ENCODE measurements at regions not wholly inside any gene's neighbourhood (a gene's known extent, or its start where the extent isn't known, plus 50 kb on each side); places are given as distances from the start of the nearest gene placed in this dataset.

DNA sequence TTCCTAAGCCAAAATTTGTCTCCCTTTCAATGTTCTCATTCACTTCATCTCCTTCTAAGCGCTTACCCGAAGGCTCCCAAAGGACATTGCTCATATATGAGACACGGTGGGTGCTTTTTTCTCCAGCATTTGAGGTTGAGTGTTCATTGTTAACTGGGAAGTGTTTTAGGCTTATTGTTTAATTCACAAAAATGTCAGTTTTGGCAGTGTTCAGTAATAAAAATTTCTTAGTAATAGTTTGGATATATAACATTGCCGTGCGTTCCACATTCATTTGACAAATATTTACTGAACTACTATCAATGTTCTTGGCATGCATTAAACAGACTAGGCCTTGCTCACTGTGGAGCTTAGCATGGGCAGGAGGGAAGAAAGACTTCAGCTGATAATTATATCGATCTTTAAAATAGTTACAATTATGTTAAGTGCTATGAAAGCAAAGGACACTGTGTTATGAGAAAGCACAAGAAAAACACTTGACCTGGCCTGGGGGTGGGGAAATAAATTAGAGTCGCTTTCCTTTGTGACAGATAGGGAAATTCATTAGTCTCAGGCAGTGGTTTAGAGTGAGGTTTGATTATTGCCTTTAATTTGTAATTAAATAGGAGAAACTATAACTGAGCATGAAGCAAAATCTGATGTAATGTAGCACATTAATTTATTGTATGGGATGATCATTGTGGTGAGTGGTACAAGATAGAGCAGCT lies 82.2 kb upstream of the DOCK10 start:
- Mint-ChIP-seq H3K4me3 (ENCODE audit: unreplicated experiment) (no peak overlapping the region), H3K36me3 (ENCODE audit: insufficient read depth, unreplicated experiment) (no peaks in the 10 kb centered on the region), H3K27ac (ENCODE audit: unreplicated experiment) (no peak overlapping the region), H3K9me3 (ENCODE audit: unreplicated experiment) (no peaks in the 10 kb centered on the region), H3K27me3 (ENCODE audit: insufficient read depth, unreplicated experiment) (peaks cover 4% of the 10 kb centered on the region), H3K4me1 (ENCODE audit: low read depth, unreplicated experiment) (no peaks in the 10 kb centered on the region)
- no peaks in the 10 kb centered on the region for H3K4me1 ChIP-seq
- ChIA-PET POLR2A (no interaction called here), CTCF (no interaction called here)
- H3K27me3 ChIP-seq (replicated peaks; ENCODE audit: control insufficient read depth, insufficient read depth, low read length), result no peaks in the 10 kb centered on the region
- intact Hi-C loops (cut with micrococcal nuclease; ENCODE audit: unreplicated experiment), result loop anchor here (5.0 kb wide), 1 partner anchor 158 kb away; no protein-coding TSS in a partner anchor
- no peak for DNase-seq
- H3K9me3 ChIP-seq, result no peaks in the 10 kb centered on the region
- no peak overlapping the region for H3K4me3 ChIP-seq (ENCODE audit: low read depth, low read length)
- no TSS peak for BruUV-seq (replicated peaks)
- H3K36me3 ChIP-seq (ENCODE audit: control insufficient read depth, insufficient read depth, low read length), result no peaks in the 10 kb centered on the region
- TF ChIP-seq CTCF (IDR thresholded peaks at IDR 0.05; ENCODE audit: insufficient read depth in 1 of 2, low read depth in 1 of 2, low read length in 1 of 2, severe bottlenecking in 1 of 2, unreplicated experiment in 1 of 2), result no peak

DNA sequence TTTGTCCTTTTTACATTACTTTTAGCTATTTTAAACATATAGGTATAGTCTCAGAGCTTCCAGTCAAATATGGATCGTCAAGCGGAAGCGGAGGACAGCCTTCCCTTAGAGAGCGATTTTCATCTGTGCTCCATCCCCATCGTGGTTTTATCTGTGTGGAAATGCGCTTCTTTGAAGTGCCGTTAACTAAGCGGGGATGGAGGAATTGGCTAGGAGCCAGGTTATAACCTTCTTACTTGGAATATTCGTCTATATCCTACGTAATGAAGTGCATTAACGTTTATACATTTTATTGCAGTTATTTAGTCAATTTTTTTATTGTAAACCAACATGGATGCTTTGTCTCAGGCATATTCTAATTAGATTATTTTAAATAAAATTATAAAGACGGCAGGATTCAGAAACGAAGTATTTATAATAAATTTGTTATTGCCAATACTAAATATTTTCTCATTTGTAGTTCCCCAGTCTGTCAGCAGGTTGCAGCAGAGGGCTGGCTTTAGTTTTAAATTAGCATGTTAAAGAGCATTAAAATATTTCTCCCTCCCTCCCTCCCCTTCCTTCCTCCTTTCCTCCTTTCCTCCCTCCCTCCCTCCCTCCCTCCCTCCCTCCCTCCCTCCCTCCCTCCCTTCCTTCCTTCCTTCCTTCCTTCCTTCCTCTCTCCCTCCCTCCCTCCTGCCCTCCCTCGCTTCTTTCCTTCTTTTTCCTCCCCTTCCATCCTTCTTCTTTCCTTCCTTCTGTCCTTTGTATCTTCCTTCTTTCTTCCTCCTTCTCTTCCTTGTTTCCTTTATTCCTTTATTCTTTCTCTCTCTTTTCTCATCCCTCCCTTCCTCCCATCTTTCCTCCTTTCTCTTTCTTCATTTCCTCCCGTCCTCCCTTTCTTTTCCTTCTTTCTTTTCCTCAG lies 80.6 kb upstream of the DOCK10 start:
- Mint-ChIP-seq H3K27me3 (ENCODE audit: insufficient read depth, unreplicated experiment) (peaks cover 3% of the 10 kb centered on the region), H3K4me3 (ENCODE audit: unreplicated experiment) (no peak overlapping the region), H3K4me1 (ENCODE audit: low read depth, unreplicated experiment) (no peaks in the 10 kb centered on the region), H3K9me3 (ENCODE audit: unreplicated experiment) (no peaks in the 10 kb centered on the region), H3K27ac (ENCODE audit: unreplicated experiment) (no peak overlapping the region), H3K36me3 (ENCODE audit: insufficient read depth, unreplicated experiment) (no peaks in the 10 kb centered on the region)
- Histone ChIP-seq H3K9me3 (no peaks in the 10 kb centered on the region), H3K4me1 (no peaks in the 10 kb centered on the region), H3K36me3 (ENCODE audit: control insufficient read depth, insufficient read depth, low read length) (no peaks in the 10 kb centered on the region), H3K27me3 (replicated peaks; ENCODE audit: control insufficient read depth, insufficient read depth, low read length) (no peaks in the 10 kb centered on the region), H3K4me3 (ENCODE audit: low read depth, low read length) (no peak overlapping the region)
- peak in 1 of 2 experiments; percentile 3 for DNase-seq
- no TSS peak for BruUV-seq (replicated peaks)
- ChIA-PET POLR2A (no interaction called here), CTCF (no interaction called here)
- intact Hi-C loops (cut with micrococcal nuclease; ENCODE audit: unreplicated experiment), result loop anchor here (1.0 to 5.0 kb wide), 3 partner anchors 159 to 537 kb away; no protein-coding TSS in a partner anchor
- peak; percentile 19 to 47 for TF ChIP-seq CTCF (IDR thresholded peaks at IDR 0.05; ENCODE audit: insufficient read depth in 1 of 2, low read depth in 1 of 2, low read length in 1 of 2, severe bottlenecking in 1 of 2, unreplicated experiment in 1 of 2)

DNA sequence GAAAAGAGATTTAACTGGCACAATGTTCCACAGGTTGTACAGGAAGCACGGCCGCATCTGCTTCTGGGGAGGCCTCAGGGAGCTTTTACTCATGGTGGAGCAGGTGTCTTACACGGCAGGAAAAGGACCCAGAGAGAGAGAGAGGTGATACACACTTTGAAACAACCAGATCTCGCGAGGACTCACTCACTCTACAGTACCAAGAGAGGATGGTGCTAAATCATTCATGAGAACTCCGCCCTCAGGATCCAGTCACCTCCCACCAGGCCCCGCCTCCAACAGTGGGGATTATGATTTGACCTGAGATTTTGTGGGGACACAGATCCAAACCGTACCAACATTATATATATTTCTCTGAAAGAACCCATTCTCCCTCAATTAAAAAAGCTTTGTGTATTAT lies 79.7 kb upstream of the DOCK10 start:
- Mint-ChIP-seq H3K27me3 (ENCODE audit: insufficient read depth, unreplicated experiment) (peaks cover 3% of the 10 kb centered on the region), H3K36me3 (ENCODE audit: insufficient read depth, unreplicated experiment) (no peaks in the 10 kb centered on the region), H3K27ac (ENCODE audit: unreplicated experiment) (no peak overlapping the region), H3K9me3 (ENCODE audit: unreplicated experiment) (no peaks in the 10 kb centered on the region), H3K4me1 (ENCODE audit: low read depth, unreplicated experiment) (no peaks in the 10 kb centered on the region), H3K4me3 (ENCODE audit: unreplicated experiment) (no peak overlapping the region)
- Histone ChIP-seq H3K27me3 (replicated peaks; ENCODE audit: control insufficient read depth, insufficient read depth, low read length) (no peaks in the 10 kb centered on the region), H3K4me1 (no peaks in the 10 kb centered on the region), H3K36me3 (ENCODE audit: control insufficient read depth, insufficient read depth, low read length) (no peaks in the 10 kb centered on the region), H3K4me3 (ENCODE audit: low read depth, low read length) (no peak overlapping the region), H3K9me3 (no peaks in the 10 kb centered on the region)
- TF ChIP-seq CTCF (IDR thresholded peaks at IDR 0.05; ENCODE audit: insufficient read depth in 1 of 2, low read depth in 1 of 2, low read length in 1 of 2, severe bottlenecking in 1 of 2, unreplicated experiment in 1 of 2), result no peak
- CTCF ChIA-PET, result no interaction called here
- DNase-seq, result peak in 1 of 2 experiments; percentile 31
- intact Hi-C loops (cut with micrococcal nuclease; ENCODE audit: unreplicated experiment), result loop anchor here (2.0 to 5.0 kb wide), 2 partner anchors 160 to 373 kb away; no protein-coding TSS in a partner anchor
- BruUV-seq (replicated peaks), result no TSS peak
- POLR2A ChIA-PET, result no interaction called here
